GM12878 (cell line): ENCODE measurements at regions not wholly inside any gene's neighbourhood (a gene's known extent, or its start where the extent isn't known, plus 50 kb on each side); places are given as distances from the start of the nearest gene placed in this dataset.

Experiments used
- ATAC-seq: fragments of 200-7000 bp; cut with Tn5 transposase; 3 replicates; pipeline ENCODE4 v1.9.1; 2020; ENCODE audit warnings: mild to moderate bottlenecking, moderate library complexity
- BruUV-seq: library from RNA; stranded (reverse); fragments of 400-500 nt; replicated peaks from 2 replicates; lab custom pipeline; 2021; lab: Mats Ljungman, UMichigan
- CTCF ChIA-PET: fragments of 300-600 bp; sonication (Branson Sonifier 250); formaldehyde crosslinking; extraction: SDS; loops from one replicate; lab custom pipeline; 2021; ENCODE audit warnings: inconsistent platforms; lab: Yijun Ruan, JAX
- POLR2A ChIA-PET: fragments of 350-600 bp; formaldehyde crosslinking; extraction: SDS; loops from one replicate; lab custom pipeline; 2021; ENCODE audit warnings: inconsistent platforms; lab: Charles Lee
- RAD21 ChIA-PET: fragments of 300-600 bp; sonication (Branson Sonifier 250); formaldehyde crosslinking; loops from one replicate; lab custom pipeline; 2023; ENCODE audit warnings: antibody characterized with exemption; ENCODE audit not compliant: unreplicated experiment; lab: Charles Lee
- SMC1A ChIA-PET: fragments of 300-600 bp; sonication (Branson Sonifier 250); formaldehyde crosslinking; loops from one replicate; lab custom pipeline; 2023; ENCODE audit not compliant: unreplicated experiment, uncharacterized antibody; lab: Charles Lee
- DNase-seq: peaks from one replicate; pipeline ENCODE4 v3.0.0-alpha.2; 2011; ENCODE audit warnings: low read depth, low spot score
- FAIRE-seq: peaks from 3 replicates; lab custom pipeline; 2011; peaks lifted over from hg19 to GRCh38; lab: Jason Lieb, UNC
- H2AFZ ChIP-seq: 2 replicates; pipeline ENCODE4 v1.6.0; 2011; ENCODE audit warnings: low read depth, low read length, control low read depth; ENCODE audit not compliant: control insufficient read depth
- H3K27ac ChIP-seq: 2 replicates; pipeline ENCODE4 v1.5.1; 2011; ENCODE audit warnings: control low read depth; ENCODE audit not compliant: control insufficient read depth, insufficient read depth
- H3K27me3 ChIP-seq, 2 experiments: replicated peaks in 1 of 2; 2 replicates each; pipeline versions ENCODE4 v1.6.0 to v1.6.1; 2011; ENCODE audit warnings: low read length in 1 of 2; ENCODE audit not compliant: control insufficient read depth in 2 of 2, insufficient read depth in 2 of 2
- H3K36me3 ChIP-seq, 2 experiments: 2 replicates each; pipeline ENCODE4 v1.5.1; 2011; ENCODE audit warnings: low read length in 1 of 2; ENCODE audit not compliant: control insufficient read depth in 2 of 2, insufficient read depth in 2 of 2
- H3K4me1 ChIP-seq: 2 replicates; pipeline ENCODE4 v1.6.1; 2011; ENCODE audit warnings: mild to moderate bottlenecking, low read length, moderate library complexity, mixed read lengths; ENCODE audit not compliant: control insufficient read depth, insufficient read depth
- H3K4me2 ChIP-seq: 2 replicates; pipeline ENCODE4 v1.6.0; 2011; ENCODE audit warnings: control low read depth; ENCODE audit not compliant: control insufficient read depth, insufficient read depth
- H3K4me3 ChIP-seq: fragments of 200-600 bp; sonication (generic); 2 replicates; pipeline ENCODE4 v1.5.1; 2016
- H3K79me2 ChIP-seq: 2 replicates; pipeline ENCODE4 v1.6.0; 2011; ENCODE audit warnings: low read length; ENCODE audit not compliant: control insufficient read depth, insufficient read depth
- H3K9ac ChIP-seq: 2 replicates; pipeline ENCODE4 v1.8.0; 2011; ENCODE audit warnings: low read length, control low read depth, mixed read lengths; ENCODE audit not compliant: control insufficient read depth, insufficient read depth
- H3K9me3 ChIP-seq: replicated peaks from 3 replicates; pipeline ENCODE4 v1.5.1; 2011; ENCODE audit warnings: mild to moderate bottlenecking, low read length; ENCODE audit not compliant: control insufficient read depth, insufficient read depth
- H4K20me1 ChIP-seq: 2 replicates; pipeline ENCODE4 v1.6.0; 2011; ENCODE audit not compliant: control insufficient read depth, insufficient read depth
- ATF7 ChIP-seq: fragments of 450-650 bp; IDR thresholded peaks from 2 replicates; pipeline ENCODE4 v1.6.1; 2016; ENCODE audit warnings: low read depth, mild to moderate bottlenecking
- BMI1 ChIP-seq: fragments of 450-650 bp; IDR thresholded peaks from 2 replicates; pipeline ENCODE4 v1.6.1; 2016; ENCODE audit warnings: mild to moderate bottlenecking, moderate library complexity, borderline replicate concordance
- CHD2 ChIP-seq: IDR thresholded peaks from 2 replicates; pipeline ENCODE4 v1.6.1; 2011; ENCODE audit warnings: low read depth, low read length, improper control_type of control experiment, borderline replicate concordance
- CHD4 ChIP-seq: fragments of 200-600 bp; sonication (generic); IDR thresholded peaks from 2 replicates; pipeline ENCODE4 v1.6.1; 2016; ENCODE audit warnings: mild to moderate bottlenecking
- CTCF ChIP-seq, 3 experiments: IDR thresholded peaks in 2 of 3; conservative IDR thresholded peaks in 1 of 3; 2 replicates each; pipeline ENCODE4 v1.5.1; 2011; ENCODE audit warnings: low read depth in 3 of 3, low read length in 3 of 3, mild to moderate bottlenecking in 3 of 3, control low read depth in 2 of 3, moderate library complexity in 2 of 3, inconsistent platforms in 1 of 3, mixed read lengths in 1 of 3; ENCODE audit not compliant: control insufficient read depth in 2 of 3, insufficient read depth in 1 of 3; ENCODE audit errors: extremely low read depth in 1 of 3
- CUX1 ChIP-seq: IDR thresholded peaks from 2 replicates; pipeline ENCODE4 v1.6.1; 2012; ENCODE audit warnings: improper control_type of control experiment, low read depth, low read length; ENCODE audit not compliant: insufficient replicate concordance
- HDAC6 ChIP-seq: fragments of 200-600 bp; sonication (generic); IDR thresholded peaks from one replicate; pipeline ENCODE4 v1.8.0; 2017; ENCODE audit warnings: antibody characterized with exemption; ENCODE audit not compliant: unreplicated experiment
- RAD51 ChIP-seq: fragments of 450-650 bp; IDR thresholded peaks from 2 replicates; pipeline ENCODE4 v1.6.1; 2016; ENCODE audit warnings: moderate library complexity, mild to moderate bottlenecking, inconsistent platforms
- SMAD5 ChIP-seq: IDR thresholded peaks from 2 replicates; pipeline ENCODE4 v1.6.1; 2016; ENCODE audit warnings: antibody characterized with exemption, low read depth
- TARDBP ChIP-seq: IDR thresholded peaks from 2 replicates; pipeline ENCODE4 v1.6.1; 2016; ENCODE audit warnings: borderline replicate concordance
- TCF12 ChIP-seq: IDR thresholded peaks from 2 replicates; pipeline ENCODE4 v1.6.1; 2011; ENCODE audit warnings: low read depth, mild to moderate bottlenecking, low read length
- ZNF592 ChIP-seq: fragments of 450-650 bp; IDR thresholded peaks from 2 replicates; pipeline ENCODE4 v1.6.1; 2017; ENCODE audit warnings: mild to moderate bottlenecking, moderate library complexity
- WGBS: methylation state at CpG from one replicate; pipeline ENCODE4 v1.1.6; 2016; ENCODE audit warnings: low lambda C conversion rate; ENCODE audit not compliant: insufficient replicate concordance, insufficient coverage; ENCODE audit errors: missing lambda C conversion rate; 5-methylcytosine and 5-hydroxymethylcytosine counted together
- in situ Hi-C: fragments of 300-500 bp; cut with MboI; formaldehyde crosslinking; loops from 9 replicates; pipeline ENCODE4 v1.14.3; 2018; ENCODE audit warnings: mixed read lengths
- intact Hi-C: fragments of 100-400 bp; cut with micrococcal nuclease; formaldehyde crosslinking; loops from one replicate; pipeline ENCODE4 v1.14.2; 2022; ENCODE audit not compliant: unreplicated experiment

- TF ChIP-seq CUX1 (no peak), BMI1 (no peak), CTCF (IDR thresholded peaks at IDR 0.05 in 2 of 3, conservative IDR thresholded peaks at IDR 0.05 in 1 of 3; ENCODE audit: control insufficient read depth in 2 of 3, extremely low read depth in 1 of 3, insufficient read depth in 1 of 3, low read depth in 3 of 3, low read length in 3 of 3) (no peak), CHD2 (no peak), RAD51 (no peak), CHD4 (no peak), TARDBP (no peak), HDAC6 (no peak), SMAD5 (no peak), TCF12 (no peak), ATF7 (no peak), ZNF592 (no peak)
- Histone ChIP-seq H3K9me3 (no peaks in the 10 kb centered on the region; the same call in 2 of the 3 replicates), H3K4me2 (no peak overlapping the region), H3K79me2 (no peaks in the 10 kb centered on the region), H4K20me1 (no peaks in the 10 kb centered on the region), H3K4me1 (no peaks in the 10 kb centered on the region), H2AFZ (no peak overlapping the region), H3K27me3 (no peaks in the 10 kb centered on the region), H3K36me3 (no peaks in the 10 kb centered on the region), H3K9ac (no peak overlapping the region), H3K27ac (no peak overlapping the region), H3K4me3 (no peak overlapping the region)
- ChIA-PET RAD21 (no interaction called here), POLR2A (no interaction called here), SMC1A (no interaction called here), CTCF (interaction anchor here (2.3 kb wide), 1 partner anchor 11 kb away, joined by 12 read pairs; no protein-coding TSS in a partner anchor)
- FAIRE-seq (no peak), DNase-seq (no peak), ATAC-seq (no peak)
- no TSS peak for BruUV-seq
- in situ Hi-C loops: no loop called here
- 0% methylated on average over 2 of the region's 2 CpGs for WGBS
- intact Hi-C loops: no loop called here
Measured at GRCh38 chr7:67614843-67615242, 618.2 kb downstream of the TYW1 start.
